ENCODE measurements at regions not wholly inside any gene's neighbourhood (a gene's known extent, or its start where the extent isn't known, plus 50 kb on each side); places are given as distances from the start of the nearest gene placed in this dataset.
A peak's percentile ranks its signal among the peaks of the same experiment; 100 is the strongest.

DNA sequence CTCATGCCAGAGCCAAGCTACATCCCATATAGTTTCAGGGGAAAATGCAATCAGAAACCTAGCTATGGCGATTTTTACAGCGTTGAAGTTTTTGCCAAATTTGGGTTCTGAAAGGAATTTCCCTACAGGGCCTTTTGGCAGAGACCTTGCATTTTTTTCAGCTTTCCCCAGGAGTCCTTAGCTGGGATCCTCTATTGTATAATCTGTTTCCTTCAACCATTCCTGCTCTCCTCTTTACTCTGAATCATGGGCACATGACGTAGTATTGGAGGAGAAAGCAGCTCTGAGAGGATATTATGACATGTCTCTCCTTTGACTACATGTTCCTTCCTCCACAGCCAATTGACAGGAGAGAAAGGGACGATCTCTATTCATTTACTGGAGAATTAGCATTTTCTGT lies 118.5 kb upstream of the ERCC6L2 start:
- DNase-seq (ENCODE audit: low spot score), result no peak

DNA sequence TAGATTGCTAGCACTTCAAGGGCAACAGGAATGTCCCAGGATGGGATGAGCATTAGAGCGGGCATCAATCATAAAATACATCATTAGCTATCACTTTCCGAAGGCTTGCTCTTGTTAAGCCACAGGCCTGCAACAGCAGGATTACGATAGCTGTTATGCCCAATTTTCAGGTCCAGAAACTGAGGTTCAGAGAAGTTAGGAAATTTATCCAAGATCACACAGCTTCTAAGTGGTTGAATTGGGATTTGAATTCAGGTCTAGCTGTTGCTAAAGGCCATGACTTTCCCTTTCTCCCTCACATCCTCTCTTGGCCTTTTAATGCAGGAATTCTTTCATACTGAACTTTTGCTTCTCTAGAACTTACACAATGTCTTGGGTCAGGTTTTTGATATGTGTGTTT lies 119.4 kb upstream of the ERCC6L2 start:
- DNase-seq (ENCODE audit: low spot score), result no peak

DNA sequence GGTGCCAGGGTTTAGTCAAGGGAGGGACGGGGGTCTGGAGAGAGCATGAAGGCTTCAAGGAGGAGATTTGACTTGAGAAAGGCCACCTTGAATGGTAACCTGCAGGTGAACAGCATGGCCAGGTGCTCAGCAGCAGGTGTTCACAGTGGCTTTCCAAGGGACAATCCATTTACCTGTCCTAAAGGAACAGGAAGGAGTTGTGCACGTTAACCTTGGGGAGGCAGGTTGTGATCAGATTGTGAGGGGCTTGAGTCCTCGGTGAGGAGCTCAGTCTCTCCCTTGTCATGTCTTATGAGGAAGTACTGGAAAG lies 120.1 kb upstream of the ERCC6L2 start:
- DNase-seq (ENCODE audit: low spot score), result no peak

DNA sequence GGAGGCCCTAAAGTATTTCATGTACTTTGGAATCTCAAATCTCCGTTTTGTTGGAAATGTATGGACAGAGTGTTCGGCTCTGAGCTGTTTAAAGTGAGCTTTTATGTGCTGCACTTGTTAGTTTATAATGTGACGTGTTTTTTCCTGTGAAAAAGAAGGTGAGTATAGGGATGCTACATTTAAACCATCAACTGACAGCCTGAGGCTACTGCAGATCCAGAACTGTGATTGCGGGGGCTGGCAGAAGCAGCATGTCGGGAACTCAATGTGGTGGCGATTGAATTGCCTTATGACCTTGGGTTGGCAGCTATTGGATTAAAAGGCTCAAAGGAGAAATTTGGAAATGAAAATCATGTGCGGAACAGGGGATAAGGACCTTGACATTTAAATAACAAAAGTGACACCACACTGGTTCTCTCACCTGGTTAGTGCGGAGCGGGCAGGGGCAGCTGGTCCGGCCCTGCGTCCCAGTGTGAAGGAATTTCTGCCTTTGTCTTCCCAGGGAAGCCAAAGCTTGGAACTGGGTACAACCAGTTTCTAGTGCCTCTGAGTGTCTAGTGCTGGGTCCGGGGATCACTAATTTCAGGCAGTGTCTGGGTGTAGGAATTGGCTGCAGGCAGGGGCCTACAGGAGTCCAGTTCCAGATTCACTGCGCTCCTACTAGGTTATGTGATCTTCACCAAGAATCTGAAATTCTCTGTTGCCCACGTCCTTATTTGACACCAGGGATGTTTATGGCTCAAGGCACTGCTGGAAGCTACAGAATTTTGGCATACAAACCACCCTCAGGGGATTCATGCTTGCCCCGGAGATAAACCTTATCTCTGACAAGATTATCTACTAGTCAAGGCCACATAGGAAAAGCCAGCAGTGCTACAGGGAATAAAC lies 120.7 kb upstream of the ERCC6L2 start:
- DNase-seq (ENCODE audit: low spot score), result no peak

DNA sequence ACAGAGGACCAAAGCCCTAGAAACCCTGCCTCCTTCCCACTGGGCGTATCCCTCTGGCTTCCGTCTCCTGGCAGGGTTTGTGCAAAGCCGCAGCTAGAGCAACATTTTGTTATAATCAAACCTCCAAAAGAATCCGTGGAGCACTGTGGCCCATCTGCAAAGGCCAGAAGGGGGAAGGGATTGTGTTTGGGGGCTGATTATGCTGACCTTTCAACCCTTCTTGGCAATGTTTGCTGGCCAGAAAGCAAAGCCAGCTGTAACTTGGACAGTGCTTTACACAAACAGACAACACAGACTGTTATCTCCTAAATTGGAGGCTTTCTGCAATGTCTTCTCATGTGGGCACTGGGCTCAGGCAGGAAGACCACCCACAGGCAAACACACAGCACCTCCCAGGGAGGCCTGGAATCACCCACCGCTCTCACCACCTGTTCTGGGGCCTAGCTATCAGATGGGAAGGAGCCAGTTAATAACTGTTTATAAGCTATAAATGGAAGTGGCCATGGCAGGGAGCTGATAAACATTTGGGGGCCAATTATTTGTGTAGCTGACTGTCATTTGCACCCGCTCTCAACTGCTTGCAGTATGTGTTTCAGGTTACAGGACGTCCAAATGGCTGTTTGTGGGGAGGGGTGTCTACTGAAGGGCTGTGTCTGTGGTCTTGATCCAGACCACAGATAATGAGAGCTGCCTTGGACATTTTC lies 121.6 kb upstream of the ERCC6L2 start:
- no peak for DNase-seq (ENCODE audit: low spot score)

- DNase-seq (ENCODE audit: low spot score), result no peak
Observed at GRCh38 chr9:95752129-95752731, 123.3 kb upstream of the ERCC6L2 start.

- no peak for DNase-seq (ENCODE audit: low spot score)
Observed at GRCh38 chr9:95751520-95751790, 124.0 kb upstream of the ERCC6L2 start.

DNA sequence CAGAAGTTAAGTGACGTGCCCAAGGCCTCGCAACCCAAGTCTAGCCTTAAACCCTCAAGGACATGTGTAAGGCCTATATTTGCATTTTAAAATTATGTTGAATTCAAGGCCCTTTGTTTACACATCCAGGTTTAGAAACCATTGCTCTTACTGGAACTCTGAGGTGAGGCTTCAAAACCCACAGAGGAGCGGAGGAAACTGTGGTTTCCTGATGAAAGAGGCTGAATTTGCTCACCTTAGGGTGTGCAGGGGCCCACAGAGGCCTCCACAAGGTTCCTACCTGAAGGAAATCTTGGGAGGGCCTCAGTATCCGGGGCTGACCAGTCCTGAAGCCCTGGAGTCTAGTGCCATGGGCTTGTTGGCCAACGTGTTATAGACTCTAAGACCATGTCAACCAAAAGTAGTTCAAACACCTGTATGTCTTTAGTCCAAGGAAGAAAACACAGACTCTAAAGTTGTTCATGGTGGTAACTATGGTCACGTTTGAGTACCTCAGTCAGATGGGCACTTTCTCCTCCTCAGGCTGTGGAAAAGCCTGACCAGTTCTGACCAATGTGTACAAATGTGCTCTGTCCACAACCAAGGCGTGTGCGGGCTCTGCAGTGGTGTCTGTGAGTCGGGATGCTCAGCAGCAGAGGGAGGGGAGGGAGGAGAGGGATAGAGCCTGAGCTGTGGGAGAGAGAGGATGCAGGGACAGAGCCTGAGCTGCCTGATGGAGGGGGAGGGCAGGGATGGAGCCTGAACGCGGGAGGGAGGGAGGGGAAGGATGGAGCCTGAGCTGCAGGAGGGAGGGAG lies 124.6 kb upstream of the ERCC6L2 start:
- DNase-seq (ENCODE audit: low spot score), result peak; percentile 15

DNA sequence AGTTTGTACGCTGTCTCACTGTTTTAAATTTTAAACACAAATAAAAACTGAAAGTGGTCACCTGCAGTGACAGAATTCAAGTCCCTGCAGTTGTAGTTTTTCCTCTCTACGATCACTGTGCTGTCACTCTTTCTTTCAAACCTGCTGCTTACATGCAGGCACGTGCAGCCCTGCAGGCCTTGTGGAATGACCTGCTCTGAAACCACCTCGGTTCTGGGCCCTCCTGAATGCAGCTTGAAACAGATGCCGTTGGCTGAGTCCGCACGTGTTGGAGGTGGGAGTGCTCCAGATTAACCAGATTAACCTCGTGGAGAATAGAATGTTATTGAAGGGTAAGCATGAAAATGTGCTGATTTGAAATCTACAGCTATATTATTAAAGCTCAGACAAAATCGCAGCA lies 126.0 kb upstream of the ERCC6L2 start:
- DNase-seq (ENCODE audit: low spot score), result no peak

- no peak for DNase-seq (ENCODE audit: low spot score)
Observed at GRCh38 chr9:95746408-95747180, 128.9 kb upstream of the ERCC6L2 start.

- no peak for DNase-seq (ENCODE audit: low spot score)
Observed at GRCh38 chr9:95742821-95743220, 132.7 kb upstream of the ERCC6L2 start.

DNA sequence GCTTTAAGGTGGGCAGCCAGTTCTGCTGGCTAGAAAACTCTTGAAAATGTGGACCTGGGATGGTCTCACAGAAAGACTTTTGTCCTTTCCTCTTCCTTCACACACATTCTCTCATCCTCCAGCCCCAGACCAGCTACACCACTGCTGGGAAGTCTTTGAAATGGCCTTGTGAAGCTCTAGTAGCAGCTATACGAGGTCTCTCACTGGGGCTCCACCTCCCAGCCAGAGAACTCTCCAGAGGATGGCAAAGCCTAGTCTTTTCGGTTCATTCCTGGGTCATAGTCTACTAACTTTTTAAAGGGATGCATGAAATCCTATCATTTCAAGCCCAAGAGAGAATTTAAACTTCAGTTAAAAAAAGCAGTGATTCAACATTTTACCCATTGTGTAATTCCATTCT lies 133.9 kb upstream of the ERCC6L2 start:
- no peak for DNase-seq (ENCODE audit: low spot score)

GRCh38 chr9:95740217-95741004 lies 135.1 kb upstream of the ERCC6L2 start:
- DNase-seq (ENCODE audit: low spot score), result no peak

DNA sequence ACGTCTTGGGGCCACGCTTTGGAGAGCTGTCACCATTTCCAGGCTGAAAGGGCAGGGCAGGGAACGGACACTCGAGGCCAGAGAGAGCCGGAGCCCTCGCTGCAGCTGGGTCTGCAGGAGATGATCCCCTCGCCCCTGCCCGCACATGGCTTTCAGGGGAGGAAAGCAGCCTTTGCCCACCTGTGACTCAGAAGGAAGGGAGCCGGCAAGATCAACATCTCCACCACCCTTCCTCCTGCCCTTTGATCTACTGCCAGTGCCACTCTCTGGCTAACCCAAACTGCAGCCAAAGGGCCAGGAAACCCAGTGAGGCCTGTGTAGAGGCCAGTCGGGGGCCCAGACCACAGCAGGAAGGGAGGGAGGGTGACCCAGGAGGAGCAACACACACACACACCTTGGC lies 137.1 kb upstream of the ERCC6L2 start:
- no peak for DNase-seq (ENCODE audit: low spot score)

DNA sequence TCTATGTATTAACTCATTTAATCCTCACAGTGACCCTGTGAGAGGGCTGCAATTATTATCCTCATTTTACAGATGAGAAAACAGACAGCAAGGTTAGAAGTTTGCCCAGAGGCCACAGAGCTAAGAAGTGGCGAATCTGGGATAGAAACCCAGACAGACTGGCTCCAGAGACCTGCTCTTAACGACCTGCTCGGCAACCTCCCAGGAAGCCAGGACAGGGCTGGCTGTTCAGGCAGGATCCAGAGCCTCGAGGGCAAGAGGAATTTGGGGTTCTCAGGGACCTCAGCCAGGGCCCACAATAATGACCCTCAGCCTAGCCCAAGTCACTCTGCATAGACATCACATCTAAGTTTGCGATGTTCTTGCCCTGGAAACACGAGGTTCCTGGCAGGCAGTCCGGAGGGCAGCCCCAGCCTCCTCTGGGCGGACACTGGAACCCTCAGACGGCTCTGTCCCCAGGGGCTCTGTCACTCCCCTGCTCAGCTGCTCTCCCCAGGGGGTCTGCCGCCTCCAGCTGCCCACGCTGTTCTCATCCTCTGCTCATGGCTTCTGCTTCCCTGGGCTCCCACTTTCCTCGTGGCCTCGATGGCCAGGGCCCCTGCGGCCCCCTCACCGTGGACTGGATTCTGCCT lies 138.5 kb upstream of the ERCC6L2 start:
- no peak for DNase-seq (ENCODE audit: low spot score)

GRCh38 chr9:95736370-95736769 lies 139.1 kb upstream of the ERCC6L2 start:
- DNase-seq (ENCODE audit: low spot score), result no peak

DNA sequence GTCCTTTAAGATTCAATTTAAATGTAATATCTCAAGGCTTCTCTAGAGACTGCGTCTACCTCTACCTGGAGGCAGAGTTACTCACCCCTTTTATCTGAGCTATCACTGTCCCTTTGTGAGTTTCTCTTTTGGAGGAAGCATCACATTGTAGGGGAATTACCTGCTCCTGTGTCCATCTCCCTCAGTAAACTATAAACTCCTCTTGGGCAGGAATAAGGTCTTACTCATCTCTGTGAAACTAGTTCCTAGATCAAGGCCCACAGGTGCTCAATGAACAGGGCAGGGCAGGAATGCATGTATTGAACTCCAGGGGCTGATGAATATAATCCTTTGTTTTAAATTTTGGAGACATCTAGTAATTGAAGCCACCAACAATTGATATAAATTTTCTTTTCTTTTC lies 139.8 kb upstream of the ERCC6L2 start:
- no peak for DNase-seq (ENCODE audit: low spot score)

DNA sequence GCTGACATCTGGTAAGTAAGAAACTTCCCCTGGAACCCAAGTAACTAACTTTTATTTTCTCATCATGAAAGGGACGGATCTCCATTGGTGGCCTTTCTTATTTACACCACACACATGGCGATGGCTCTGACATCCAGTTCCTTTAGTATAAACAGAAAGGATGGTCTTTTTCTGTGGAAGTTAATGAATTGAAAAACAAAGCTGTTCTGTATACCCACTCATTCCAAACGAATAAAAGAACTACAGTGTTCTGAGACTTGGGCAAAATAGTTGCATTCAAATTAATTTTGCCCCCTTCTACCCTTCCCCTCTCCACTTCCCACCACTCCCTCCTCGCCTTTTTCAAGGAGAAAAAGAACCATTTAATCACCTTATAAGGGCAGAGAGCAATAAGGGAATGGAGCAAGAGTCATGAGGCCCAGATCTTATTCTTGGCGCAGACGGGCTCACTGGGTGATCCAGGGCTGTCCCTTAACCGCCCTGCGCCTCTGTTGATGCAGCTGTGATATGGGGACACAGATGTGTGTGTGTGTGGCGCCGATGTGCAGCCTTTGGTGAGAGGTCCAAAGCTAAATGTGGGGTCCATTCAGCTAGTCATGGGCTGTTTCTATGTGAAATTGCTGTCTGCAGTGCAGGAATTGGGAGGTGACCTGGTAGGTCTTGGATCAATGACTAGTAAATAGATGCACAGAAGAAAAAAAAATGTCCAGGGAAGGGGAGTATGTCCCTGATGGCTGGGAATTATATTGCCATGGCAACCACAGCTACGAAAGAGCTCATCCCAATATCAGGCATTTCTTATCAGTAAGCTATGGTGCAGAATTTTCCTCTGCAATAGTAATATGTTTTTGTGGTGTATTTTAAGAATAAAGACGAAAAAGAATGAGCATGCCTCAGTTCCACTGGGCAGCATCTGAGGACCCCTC lies 141.5 kb upstream of the ERCC6L2 start:
- DNase-seq (ENCODE audit: low spot score), result no peak
